HEK293T (cell line): ENCODE measurements at regions not wholly inside any gene's neighbourhood (a gene's known extent, or its start where the extent isn't known, plus 50 kb on each side); places are given as distances from the start of the nearest gene placed in this dataset.

Source experiments
- ARNT ChIP-seq: fragments of 450-650 bp; IDR thresholded peaks from 2 replicates; pipeline ENCODE4 v1.6.1; 2017; ENCODE audit warnings: mild to moderate bottlenecking
- BHLHE40 ChIP-seq: fragments of 450-650 bp; IDR thresholded peaks from 2 replicates; pipeline ENCODE4 v1.6.1; 2016; ENCODE audit warnings: mild to moderate bottlenecking, moderate library complexity, borderline replicate concordance
- CTBP1 ChIP-seq: fragments of 450-650 bp; IDR thresholded peaks from 2 replicates; pipeline ENCODE4 v1.6.1; 2016; ENCODE audit warnings: borderline replicate concordance
- ELF4 ChIP-seq: fragments of 450-650 bp; IDR thresholded peaks from 2 replicates; pipeline ENCODE4 v1.6.1; 2017; ENCODE audit warnings: antibody characterized with exemption
- FOXK2 ChIP-seq: fragments of 450-650 bp; IDR thresholded peaks from 2 replicates; pipeline ENCODE4 v1.6.1; 2016; ENCODE audit warnings: mild to moderate bottlenecking
- FOXM1 ChIP-seq: fragments of 450-650 bp; IDR thresholded peaks from 2 replicates; pipeline ENCODE4 v1.6.1; 2017; ENCODE audit warnings: mild to moderate bottlenecking, borderline replicate concordance
- L3MBTL2 ChIP-seq: fragments of 450-650 bp; conservative IDR thresholded peaks from 2 replicates; pipeline ENCODE4 v1.6.1; 2016; ENCODE audit warnings: mild to moderate bottlenecking
- LEF1 ChIP-seq: fragments of 450-650 bp; IDR thresholded peaks from 2 replicates; pipeline ENCODE4 v1.6.1; 2017; ENCODE audit warnings: mild to moderate bottlenecking, borderline replicate concordance
- SP1 ChIP-seq: fragments of 450-650 bp; IDR thresholded peaks from 2 replicates; pipeline ENCODE4 v1.6.1; 2017
- SUZ12 ChIP-seq: fragments of 450-650 bp; IDR thresholded peaks from 2 replicates; pipeline ENCODE4 v1.6.1; 2016; ENCODE audit warnings: mild to moderate bottlenecking
- TARDBP ChIP-seq: fragments of 450-650 bp; IDR thresholded peaks from 2 replicates; pipeline ENCODE4 v1.6.1; 2016

DNA sequence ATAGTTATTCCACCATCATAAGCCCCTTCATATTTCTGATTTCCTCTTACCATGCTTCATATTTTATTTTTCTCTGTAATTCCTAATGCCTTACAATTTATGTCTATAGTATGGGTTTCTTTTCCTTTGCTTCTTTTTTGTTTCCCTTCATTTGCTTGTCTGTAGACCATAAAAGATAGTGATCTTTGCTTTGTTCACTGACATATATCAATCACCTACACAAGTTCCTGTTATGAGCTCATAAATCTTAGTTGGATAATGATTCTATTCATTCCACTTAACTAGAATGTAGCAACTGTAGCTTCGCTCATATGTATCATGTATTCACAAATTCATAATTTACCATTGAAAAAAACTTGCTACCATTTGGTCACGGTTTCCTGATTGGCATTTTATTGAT, 388.8 kb upstream of the ATXN7L3B start:
- no peak for TF ChIP-seq ARNT
- TF ChIP-seq ELF4, result no peak
- TF ChIP-seq CTBP1, result no peak
- TF ChIP-seq FOXM1, result no peak
- no peak for TF ChIP-seq SP1
- no peak for TF ChIP-seq SUZ12
- TF ChIP-seq BHLHE40, result no peak
- TF ChIP-seq L3MBTL2, result no peak
- TF ChIP-seq TARDBP, result no peak
- TF ChIP-seq LEF1, result no peak
- TF ChIP-seq FOXK2, result no peak
